Upper lobe of left lung (tissue), 4 donors: ENCODE measurements at regions not wholly inside any gene's neighbourhood (a gene's known extent, or its start where the extent isn't known, plus 50 kb on each side); places are given as distances from the start of the nearest gene placed in this dataset.

Experiments
- EP300 ChIP-seq, 4 donors: sonication (generic); formaldehyde crosslinking; IDR thresholded peaks; one replicate each; pipeline ENCODE4 v1.5.1; 2017; ENCODE audit warnings: antibody characterized with exemption in 4 of 4, control low read depth in 2 of 4
- POLR2A ChIP-seq, 4 donors: fragments of 450-650 bp; IDR thresholded peaks; one replicate each; pipeline ENCODE4 v1.5.1; 2016 to 2017; ENCODE audit warnings: antibody characterized with exemption in 4 of 4, mild to moderate bottlenecking in 2 of 4
- POLR2AphosphoS5 ChIP-seq, 2 donors: sonication (generic); formaldehyde crosslinking; IDR thresholded peaks; one replicate each; pipeline ENCODE4 v1.5.1; 2017; ENCODE audit warnings: antibody characterized with exemption in 2 of 2
- TF ChIP-seq, protein P1 (sequence below), 6 experiments: fragments of 450-650 bp in 4 of 6; fragments of 200-600 bp in 2 of 6; sonication (generic) in 2 of 6; IDR thresholded peaks; one replicate each; pipeline ENCODE4 v1.5.1; 2016 to 2019; ENCODE audit warnings: antibody characterized with exemption in 6 of 6

DNA sequence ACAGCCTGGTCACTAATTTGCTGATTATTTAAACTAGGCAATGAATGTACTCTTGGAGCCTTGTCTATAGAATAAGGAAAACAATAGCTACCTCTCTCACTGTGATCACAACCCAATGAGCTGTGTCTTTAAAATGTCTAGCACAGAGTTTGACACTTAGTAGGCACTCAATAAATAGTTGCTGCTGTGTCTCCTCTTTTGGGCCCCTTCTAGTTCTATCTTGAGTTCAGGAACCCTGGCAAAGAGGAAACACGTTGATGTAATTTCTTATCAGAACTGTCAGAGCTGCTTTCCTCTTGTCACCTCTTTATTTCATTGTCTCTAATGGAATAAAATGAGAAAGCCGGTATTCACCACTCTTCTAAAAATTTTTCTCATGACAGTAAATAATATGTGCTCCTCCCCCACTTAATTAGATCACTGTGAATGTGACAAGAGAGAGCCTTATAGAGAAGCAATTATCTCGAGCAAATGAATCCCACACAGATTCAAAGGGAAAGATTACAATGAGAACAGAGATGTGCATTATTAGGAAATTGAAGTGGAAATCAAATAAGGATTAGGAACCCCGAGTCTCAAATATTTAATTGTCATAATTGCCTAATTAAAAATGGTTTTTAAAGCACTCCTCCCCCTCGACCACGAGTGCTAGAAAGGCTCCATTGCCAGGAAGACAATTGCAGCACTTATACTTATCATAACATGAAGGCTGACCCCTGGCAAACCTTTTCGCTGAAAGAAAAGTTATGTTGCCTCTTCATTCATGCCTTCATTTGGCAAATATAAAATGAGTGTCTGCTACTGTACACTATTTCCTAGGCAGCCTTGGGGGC is 175.0 kb upstream of the BDNF start:
- TF ChIP-seq, protein P1, sequence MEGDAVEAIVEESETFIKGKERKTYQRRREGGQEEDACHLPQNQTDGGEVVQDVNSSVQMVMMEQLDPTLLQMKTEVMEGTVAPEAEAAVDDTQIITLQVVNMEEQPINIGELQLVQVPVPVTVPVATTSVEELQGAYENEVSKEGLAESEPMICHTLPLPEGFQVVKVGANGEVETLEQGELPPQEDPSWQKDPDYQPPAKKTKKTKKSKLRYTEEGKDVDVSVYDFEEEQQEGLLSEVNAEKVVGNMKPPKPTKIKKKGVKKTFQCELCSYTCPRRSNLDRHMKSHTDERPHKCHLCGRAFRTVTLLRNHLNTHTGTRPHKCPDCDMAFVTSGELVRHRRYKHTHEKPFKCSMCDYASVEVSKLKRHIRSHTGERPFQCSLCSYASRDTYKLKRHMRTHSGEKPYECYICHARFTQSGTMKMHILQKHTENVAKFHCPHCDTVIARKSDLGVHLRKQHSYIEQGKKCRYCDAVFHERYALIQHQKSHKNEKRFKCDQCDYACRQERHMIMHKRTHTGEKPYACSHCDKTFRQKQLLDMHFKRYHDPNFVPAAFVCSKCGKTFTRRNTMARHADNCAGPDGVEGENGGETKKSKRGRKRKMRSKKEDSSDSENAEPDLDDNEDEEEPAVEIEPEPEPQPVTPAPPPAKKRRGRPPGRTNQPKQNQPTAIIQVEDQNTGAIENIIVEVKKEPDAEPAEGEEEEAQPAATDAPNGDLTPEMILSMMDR (IDR thresholded peaks at IDR 0.05) = no peak
- no peak for TF ChIP-seq POLR2A (IDR thresholded peaks at IDR 0.05)
- TF ChIP-seq POLR2AphosphoS5 (IDR thresholded peaks at IDR 0.05) = no peak
- TF ChIP-seq EP300 (IDR thresholded peaks at IDR 0.05) = no peak
